HG02943 (cell line): ENCODE measurements at regions not wholly inside any gene's neighbourhood (a gene's known extent, or its start where the extent isn't known, plus 50 kb on each side); places are given as distances from the start of the nearest gene placed in this dataset.
"Not testable (repeated sequence)": the region's sequence is repeated elsewhere in the genome, so short reads cannot be mapped to it uniquely, and the experiment has no call there.

Experiments used
- ATAC-seq: cut with Tn5 transposase; IDR thresholded peaks from one replicate; pipeline ENCODE4 v1.9.1; 2021; ENCODE audit warnings: mild to moderate bottlenecking, low read depth, moderate library complexity; ENCODE audit not compliant: unreplicated experiment

DNA sequence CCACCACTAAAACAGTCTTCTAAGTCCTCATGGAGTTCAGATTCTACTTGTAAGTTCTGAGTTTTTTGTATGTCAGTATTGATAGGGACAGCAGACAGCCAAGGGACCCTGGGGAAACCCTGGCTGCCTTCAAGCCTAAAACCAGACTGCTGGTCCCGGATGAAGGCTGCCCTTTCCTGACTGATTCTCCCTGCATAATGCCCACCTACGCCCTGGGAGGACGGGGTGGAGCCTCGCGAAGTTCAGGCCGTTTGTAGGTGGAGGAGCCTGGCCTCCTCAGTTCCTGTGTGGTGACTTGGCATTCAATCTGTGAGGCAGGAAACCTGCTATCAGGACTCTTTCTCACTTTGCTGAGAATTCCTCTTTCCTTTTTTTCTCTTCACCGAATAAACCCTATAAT lies 120.3 kb upstream of the LGSN start:
- ATAC-seq: no peak

DNA sequence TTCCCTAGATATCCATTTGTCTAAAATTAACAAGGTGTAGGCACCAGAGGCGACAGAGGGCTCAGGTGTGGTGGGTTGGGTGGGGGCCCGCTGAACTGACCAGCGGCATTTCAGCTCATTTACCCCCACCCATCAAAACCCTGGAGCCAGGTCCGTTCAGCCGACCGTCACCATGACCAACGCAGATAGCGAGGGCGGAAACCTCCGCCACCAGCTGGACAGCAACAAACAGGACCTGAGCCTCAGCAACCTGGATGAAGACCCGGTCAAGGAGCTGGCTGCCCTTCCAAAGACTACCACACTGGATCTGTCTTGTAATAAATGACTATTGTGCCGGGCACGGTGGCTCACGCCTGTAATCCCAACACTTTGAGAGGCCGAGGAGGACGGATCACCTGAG lies 120.8 kb upstream of the LGSN start:
- no peak for ATAC-seq

DNA sequence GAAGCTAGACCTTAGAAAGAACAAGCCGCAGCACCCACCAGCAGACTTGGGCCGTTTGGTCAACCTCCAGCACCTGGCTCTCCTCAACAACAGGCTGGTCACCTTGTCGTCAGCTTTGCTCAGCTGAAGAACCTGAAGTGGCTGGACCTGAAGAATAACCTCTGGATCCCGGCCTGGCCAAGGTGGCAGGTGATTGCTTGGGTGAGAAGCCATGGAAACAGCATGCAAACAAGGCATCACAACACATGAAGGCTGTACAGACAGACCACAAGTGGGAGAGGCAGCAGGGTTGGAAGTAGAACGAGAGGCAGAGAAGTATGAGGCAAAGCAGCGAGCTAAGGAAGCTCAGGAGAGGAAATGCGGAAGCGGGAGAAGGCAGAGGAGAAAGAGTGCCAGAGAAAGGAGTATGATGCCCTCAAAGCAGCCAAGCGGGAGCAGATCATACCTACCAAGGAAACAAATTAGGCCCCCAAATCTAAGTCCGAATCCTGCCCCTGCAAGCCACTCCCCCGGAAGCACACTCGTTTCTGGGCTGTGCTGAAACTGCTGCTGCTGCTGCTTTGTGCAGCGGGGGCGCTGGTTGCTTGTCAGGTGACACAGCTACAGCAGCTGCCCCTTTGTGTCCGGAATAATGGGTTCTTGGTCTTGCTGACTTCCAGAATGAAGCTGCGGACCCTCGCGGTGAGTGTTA lies 121.6 kb upstream of the LGSN start:
- ATAC-seq: no peak

DNA sequence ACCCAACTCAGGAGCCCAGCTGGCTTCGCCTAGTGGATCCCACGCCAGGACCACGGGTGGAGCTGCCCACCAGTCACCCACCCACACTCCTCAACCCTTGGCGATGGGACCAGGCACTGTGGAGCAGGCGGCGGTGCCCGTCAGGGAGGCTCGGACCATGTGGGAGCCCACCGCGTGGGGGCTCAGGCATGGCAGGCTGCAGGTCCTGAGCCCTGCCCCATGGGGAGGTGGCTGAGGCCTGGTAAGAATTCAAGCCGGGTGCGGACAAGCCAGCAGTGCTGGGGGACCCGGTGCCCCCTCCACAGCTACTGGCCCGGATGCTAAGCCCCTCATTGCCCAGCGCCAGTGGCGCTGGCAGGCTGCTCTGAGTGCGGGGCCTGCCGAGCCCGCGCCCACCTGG lies 123.1 kb upstream of the LGSN start:
- ATAC-seq: no peak

DNA sequence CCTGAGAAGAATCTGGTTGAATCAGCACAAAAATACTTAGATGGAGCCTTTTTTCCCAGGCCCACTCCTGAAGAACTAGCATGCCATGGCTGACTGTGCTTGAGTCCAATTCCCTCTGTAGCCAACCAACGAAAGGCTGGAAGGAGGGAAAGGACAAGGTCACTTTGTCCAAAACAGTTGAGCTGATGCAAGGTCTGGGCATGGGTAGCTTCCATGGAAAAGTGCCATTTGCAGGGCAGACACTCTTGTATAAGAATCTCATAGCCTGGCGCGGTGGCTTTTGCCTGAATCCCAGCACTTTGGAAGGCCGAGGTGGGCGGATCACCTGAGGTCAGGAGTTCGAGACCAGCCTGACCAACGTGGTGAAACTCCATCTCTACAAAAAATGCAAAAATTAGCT lies 125.0 kb upstream of the LGSN start:
- no peak for ATAC-seq

DNA sequence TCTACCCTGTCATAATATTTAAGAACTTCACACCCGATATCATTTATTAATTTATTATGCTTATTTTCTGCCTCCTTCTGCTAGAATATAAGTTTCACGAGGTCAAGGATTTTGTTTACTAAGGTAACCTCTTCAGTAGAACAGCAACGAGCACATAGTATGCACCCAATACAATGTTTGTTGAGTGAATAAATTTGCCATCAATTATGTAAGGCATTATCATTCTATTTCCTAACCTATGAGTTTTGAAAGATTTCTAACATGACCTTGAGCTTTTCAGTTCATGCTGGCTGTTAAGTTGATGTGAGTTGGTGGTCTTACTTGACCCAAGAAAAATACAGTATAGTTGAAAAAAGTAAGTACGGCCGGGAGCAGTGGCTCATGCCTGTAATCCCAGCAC lies 125.9 kb upstream of the LOC128125822 start:
- no peak for ATAC-seq

DNA sequence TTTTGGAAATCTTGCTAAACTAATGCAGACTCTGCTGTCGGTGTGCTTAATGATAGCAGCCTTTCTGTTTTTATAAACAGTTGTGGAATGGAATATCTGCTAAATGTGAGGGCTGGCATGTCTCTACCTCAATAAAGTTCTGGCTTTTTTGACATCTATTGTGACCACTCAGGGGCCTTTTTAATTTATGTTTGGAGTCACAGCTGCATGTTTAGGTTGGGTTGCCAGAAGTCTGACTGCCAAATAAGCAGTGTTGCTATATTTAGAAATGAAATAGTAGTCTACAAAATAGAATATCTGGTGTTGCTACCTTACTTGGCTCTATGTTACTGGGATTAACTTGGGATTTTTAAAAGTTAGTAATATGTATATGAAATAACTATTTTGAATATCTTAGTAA lies 125.1 kb upstream of the LOC128125822 start:
- no peak for ATAC-seq

DNA sequence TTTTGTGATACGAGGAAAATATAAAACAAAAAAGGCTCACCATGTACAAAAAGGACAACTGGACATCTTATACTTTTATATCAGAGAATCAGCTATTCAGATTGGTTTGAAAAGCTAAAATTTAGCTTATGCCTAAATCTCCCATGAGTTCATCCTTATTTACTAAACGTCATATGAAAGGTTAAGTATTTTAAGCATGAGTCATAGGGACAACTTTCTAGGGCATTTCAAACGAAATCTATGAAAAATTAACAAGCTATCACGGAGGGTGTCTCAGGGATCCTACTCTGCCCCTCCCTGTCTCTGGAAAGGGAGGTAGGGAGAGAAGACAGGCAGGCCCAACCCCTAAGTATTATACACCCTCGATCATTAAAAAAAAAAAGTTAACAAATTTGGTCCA lies 124.1 kb upstream of the LOC128125822 start:
- no peak for ATAC-seq

DNA sequence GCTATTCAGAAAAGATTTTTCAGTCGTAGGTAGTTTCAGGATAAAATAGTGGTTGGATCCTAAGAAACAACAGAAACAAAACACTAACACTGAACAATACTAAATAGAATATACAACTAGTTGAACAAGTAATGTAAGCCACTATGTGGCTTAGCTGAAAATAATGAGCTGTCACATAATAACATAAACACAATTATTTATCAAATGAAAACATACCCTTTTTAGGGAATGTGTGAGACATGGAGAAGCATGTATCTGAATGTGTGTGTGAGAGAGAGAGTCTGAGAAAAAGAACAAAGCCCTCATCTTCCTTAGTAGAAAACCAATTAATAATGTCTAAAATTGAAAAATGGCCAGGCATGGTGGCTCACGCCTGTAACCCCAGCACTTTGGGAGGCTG lies 122.6 kb upstream of the LOC128125822 start:
- ATAC-seq: no peak

DNA sequence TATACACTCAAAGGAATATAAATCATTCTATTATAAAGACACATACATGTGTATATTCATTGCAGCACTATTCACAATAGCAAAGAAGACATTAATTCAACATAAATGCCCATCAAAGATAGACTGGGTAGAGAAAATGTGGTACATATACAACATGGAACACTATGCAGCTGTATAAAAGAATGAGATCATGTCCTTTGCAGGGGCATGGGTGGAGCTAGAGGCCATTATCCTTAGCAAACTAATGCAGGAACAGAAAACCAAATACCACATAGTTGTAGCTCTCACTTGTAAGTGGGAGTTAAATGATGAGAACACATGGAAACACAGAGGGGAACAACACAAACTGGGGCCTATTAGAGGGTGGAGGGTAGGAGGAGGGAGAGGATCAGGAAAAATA lies 121.0 kb upstream of the LOC128125822 start:
- no peak for ATAC-seq

DNA sequence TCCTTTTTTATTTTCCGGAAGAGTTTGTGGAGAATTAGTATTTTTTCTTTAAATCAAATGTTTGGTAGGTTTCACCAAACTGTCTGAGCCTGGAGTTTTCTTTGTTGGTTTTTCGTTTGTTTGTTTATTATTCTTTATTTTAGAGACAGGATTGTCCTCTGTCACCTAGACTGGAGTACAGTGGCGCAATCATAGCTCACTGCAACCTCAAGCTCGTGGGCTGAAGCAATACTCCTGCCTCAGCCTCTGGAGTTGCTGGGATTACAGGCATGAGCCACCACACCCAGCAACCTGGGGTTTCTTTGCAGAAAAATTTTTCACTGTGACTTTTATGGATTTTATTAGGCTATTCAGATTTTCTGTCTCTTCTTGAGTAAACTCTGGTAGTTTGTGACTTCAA lies 120.2 kb upstream of the LOC128125822 start:
- ATAC-seq: no peak

DNA sequence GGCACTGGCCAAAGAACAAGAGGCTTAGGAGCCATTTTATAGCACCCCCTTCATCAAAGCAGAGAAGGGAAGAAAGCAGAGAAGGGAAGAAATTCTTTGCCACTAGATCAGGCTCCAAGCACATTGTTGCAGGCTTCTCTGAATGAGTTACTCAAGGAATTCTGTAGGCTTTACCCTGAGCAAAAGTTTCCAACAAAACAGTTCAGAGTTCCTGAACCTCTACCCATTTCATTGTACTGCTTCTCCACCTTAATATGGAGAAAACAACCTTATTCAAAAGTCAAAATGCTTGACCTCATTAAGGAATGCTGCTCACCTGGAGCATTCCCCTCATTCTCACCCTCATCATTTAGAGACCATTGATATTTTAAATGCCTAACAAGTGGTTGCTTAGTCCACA lies 115.5 kb upstream of the LOC128125822 start:
- ATAC-seq: no peak

DNA sequence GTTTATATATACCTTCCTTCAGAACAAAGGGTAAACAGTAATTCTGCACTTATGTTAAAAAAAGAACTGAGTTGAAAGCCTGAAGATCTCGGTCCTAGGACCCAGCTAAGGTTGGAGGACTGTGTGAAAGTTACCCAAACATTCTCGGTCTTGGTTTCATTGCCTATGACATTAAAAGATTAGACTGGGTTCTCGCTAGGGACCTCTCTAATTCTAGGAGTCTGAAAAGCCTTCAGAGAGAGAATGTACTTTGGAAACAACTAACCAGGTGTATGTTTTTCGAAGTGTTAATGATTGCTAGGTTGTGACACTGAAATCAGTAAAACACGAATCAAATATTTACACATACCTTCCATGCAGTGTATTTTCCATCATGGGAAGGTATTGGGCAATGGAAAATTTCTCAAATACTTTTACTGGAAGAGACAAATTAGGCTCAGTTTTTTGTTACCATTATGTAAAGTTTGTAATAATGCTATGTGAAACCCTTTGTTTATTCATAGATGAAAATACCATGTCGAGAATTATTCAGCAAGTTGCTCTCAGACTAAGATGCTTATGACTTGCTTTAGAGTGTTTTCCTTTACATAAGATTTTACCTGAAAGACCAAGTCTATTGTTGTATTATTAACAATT lies 113.7 kb upstream of the LOC128125822 start:
- peak; percentile 65 for ATAC-seq

DNA sequence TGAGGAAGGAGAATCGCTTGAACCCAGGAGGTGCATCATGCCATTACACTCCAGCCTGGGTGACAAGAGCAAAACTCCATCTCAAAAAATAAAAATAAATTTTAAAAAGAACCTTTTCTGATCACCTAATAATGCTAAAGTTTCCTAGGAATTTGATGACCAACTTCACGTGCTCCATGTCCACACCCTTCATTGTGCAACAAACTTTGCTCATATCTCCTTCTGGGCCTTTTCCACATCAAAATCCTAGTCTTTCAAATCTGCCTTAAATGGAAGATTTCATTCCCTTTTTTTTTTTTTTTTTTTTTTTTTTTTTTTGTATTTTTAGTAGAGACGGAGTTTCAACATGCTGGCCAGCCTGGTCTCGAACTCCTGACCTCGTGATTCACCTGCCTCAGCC lies 112.5 kb upstream of the LOC128125822 start:
- no peak for ATAC-seq

DNA sequence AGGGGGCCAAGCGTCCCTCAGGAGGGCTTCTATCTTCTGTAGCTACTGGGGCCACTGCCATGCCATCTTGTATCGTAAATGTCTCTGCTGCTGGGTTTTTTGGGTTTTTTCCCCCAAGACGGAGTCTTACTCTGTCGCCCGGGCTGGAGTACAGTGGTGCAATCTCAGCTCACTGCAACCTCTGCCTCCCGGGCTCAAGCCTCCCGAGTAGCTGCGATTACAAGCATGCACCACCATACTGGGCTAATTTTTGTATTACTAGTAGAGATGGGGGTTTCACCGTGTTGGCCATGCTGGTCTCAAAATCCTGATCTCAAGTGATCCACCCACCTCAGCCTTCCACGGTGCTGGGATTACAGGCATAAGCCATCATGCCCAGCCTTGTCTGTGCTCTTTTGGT lies 111.3 kb upstream of the LOC128125822 start:
- no peak for ATAC-seq

DNA sequence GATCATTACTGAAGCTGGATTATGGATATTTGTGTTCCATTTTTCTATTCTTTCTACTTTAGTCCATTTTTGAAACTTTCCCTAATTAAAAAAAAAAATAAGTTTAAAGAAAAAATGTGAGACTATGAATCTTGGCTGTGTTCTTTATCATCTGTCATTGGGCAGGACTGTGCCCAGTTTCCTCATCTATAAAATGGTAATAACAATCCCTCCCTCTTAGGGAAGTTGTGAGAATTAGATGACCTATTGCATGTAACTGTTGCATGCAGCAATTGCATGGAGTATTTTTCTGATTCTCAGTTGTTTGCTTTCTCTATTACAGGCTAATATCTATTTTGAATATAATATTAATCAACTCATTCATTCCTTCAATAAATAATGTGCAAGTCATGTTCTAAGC lies 108.2 kb upstream of the LOC128125822 start:
- no peak for ATAC-seq

DNA sequence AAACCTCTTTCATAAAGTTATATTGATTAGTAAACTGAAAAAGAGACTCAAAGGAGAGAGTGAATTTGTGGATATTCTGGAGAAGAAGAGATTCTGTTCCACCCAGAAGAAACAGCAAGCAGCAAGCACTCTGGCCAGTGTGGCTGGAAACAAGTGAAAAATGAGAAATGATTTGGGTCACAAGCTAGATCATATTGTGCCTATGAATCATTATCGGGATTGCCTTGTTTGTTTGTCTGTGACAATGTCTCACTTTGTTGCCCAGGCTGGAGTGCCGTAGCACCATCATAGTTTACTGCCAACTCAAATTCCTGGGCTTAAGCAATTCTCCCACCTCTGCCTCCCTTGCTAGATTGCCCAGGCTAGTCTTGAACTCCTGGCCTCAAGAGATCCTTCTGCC lies 106.5 kb upstream of the LOC128125822 start:
- ATAC-seq: no peak

DNA sequence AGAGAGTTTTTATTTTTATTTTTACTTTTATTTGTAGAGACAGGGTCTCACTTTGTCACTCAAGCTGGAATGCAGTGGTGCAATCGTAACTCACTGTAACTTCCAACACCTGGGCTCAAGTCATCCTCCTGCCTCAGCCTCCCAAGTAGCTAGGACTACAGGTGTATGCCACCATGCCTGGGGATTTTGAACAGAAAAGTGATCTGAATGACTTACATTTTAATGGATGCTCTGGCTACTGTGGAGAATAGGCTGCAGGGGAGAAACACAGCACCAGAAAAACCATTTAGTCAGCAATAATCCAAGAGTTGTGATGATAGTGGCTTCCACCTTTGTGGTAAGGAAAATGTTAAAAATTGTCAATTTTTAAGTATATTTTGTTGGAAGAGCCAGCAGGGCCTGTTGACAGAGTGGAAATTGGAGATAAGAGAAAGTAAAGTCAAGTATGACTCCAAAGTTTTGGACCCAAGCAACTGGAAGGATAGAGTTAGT lies 106.0 kb upstream of the LOC128125822 start:
- no peak for ATAC-seq

DNA sequence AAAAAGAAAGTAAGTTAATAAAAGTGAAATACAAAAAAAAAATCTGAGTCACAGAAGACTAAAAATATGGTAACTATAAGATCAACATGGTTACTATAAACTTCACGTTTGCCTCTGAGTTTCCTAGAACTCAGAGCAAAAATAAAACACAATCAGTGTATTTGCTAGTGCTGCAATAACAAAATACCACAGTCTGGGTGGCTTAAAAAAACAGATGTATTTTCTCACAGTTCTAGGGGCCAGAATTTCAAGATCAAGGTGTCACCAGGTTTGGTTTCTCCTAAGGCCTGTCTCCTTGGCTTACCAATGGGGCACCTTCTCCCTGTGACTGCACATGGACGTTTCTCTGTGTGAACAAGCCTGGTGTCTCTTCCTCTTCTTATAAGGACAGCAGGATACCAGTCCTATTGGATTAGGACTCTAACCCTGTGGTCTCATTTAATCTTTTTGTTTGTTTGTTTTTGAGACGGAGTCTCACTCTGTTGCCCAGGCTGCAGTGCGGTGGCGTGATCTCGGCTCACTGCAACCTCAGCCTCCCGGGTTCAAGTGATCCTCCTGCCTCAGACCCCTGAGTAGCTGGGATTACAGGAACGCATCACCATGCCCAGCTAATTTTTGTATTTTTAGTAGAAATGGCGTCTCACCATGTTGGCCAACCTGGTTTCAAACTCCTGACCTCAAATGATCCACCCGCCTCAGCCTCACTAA lies 104.9 kb upstream of the LOC128125822 start:
- ATAC-seq: no peak

DNA sequence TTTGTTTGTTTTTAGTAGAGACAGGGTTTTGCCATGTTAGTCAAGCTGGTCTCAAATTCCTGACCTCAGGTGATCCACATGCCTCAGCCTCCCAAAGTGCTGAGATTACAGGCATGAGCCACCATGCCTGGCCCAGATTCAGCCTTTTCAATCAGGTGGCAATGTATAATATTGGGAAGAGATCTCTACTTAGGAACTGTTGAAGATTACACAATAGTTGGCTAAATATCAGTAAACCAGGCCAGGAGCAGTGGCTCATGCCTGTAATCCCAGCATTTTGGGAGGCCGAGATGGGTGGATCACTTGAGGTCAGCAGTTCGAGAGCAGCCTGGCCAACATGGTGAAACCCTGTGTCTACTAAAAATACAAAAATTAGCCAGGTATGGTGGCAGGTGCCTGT lies 101.1 kb upstream of the LOC128125822 start:
- ATAC-seq: not testable (repeated sequence)

DNA sequence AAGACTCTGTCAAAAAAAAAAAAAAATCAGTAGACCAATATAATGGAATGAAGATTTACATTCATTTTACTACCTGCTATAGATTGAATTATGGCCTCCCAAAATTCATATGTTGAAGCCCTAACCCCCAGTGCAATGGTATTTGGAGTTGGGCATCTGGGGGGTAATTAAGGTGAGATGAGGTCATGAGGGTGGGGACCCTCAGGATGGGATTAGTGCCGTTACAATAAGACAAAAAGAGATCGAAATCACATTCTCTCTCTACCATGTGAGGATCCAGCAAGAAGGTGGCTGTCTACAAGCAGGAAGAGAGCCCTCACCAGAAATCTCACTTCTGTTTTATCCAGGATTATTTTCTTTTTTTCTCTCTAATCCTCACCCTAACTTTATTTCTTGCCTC lies 100.6 kb upstream of the LOC128125822 start:
- no peak for ATAC-seq

DNA sequence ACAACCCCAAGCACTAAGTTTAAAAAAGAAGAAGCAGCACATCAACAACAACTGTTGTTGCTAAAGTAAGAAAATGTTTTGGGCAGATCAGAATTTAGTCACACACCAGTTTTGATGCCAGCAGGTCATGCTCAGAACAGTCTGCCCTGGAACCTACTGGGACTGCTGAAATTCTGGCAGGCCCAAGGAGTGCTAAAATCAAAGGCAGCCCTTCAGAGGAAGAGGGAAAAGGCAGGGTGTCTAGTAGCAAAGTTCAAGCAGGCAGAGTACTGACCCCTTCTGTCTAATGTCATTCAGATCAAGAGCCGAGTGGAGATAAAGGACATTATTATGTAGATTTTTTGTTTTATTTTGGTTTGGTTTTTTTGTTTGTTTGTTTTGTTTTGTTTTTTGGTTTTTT lies 96.6 kb upstream of the LOC128125822 start:
- ATAC-seq: no peak
